ENCODE measurements at regions not wholly inside any gene's neighbourhood (a gene's known extent, or its start where the extent isn't known, plus 50 kb on each side); places are given as distances from the start of the nearest gene placed in this dataset.
A peak's percentile ranks its signal among the peaks of the same experiment; 100 is the strongest.
"Not testable (repeated sequence)": the region's sequence is repeated elsewhere in the genome, so short reads cannot be mapped to it uniquely, and the experiment has no call there.

GRCh38 chr13:65789815-65790214 is 1440.3 kb downstream of the PCDH9 start:
- TF ChIP-seq CTCF (conservative IDR thresholded peaks at IDR 0.05), result no peak

GRCh38 chr13:65787082-65787481 is 1443.1 kb downstream of the PCDH9 start:
- TF ChIP-seq CTCF (conservative IDR thresholded peaks at IDR 0.05), result no peak
- H3K27ac ChIP-seq, result no peak overlapping the region

More at GRCh38 chr13:65789815-65790214, 1440.3 kb downstream of the PCDH9 start:
- H3K27ac ChIP-seq, result no peak overlapping the region

- no peak for TF ChIP-seq CTCF (conservative IDR thresholded peaks at IDR 0.05)
These were observed 1445.9 kb downstream of the PCDH9 start for GRCh38 chr13:65784088-65784816.

GRCh38 chr13:65783383-65783782 is 1446.8 kb downstream of the PCDH9 start:
- H3K27ac ChIP-seq, result no peak overlapping the region
- no peak for TF ChIP-seq CTCF (conservative IDR thresholded peaks at IDR 0.05)

More at GRCh38 chr13:65784088-65784816, 1445.9 kb downstream of the PCDH9 start:
- H3K27ac ChIP-seq, result no peak overlapping the region

GRCh38 chr13:65771704-65772313 is 1458.3 kb downstream of the PCDH9 start:
- not testable (repeated sequence) for H3K27ac ChIP-seq

- no peak overlapping the region for H3K27ac ChIP-seq
- TF ChIP-seq CTCF (conservative IDR thresholded peaks at IDR 0.05), result no peak
These were observed 1461.6 kb downstream of the PCDH9 start for GRCh38 chr13:65768545-65768944.

GRCh38 chr13:65763811-65764210 is 1466.3 kb downstream of the PCDH9 start:
- 0 out of 2 replicates have a peak, but pooled peaks have one; percentile 4 for TF ChIP-seq CTCF (conservative IDR thresholded peaks at IDR 0.05)
- H3K27ac ChIP-seq, result peak overlapping the region; percentile 70

- H3K27ac ChIP-seq, result peak overlapping the region; percentile 70
- no peak for TF ChIP-seq CTCF (conservative IDR thresholded peaks at IDR 0.05)
These were observed 1468.1 kb downstream of the PCDH9 start for GRCh38 chr13:65762012-65762411.
